Upper lobe of left lung (tissue), 6 donors: ENCODE measurements at regions not wholly inside any gene's neighbourhood (a gene's known extent, or its start where the extent isn't known, plus 50 kb on each side); places are given as distances from the start of the nearest gene placed in this dataset.

Experiments
- ATAC-seq, 2 donors: fragments of 200-7000 bp; cut with Tn5 transposase; one replicate each; pipeline ENCODE4 v1.9.1; 2022; ENCODE audit warnings: mild to moderate bottlenecking in 2 of 2, moderate library complexity in 2 of 2; ENCODE audit not compliant: low FRiP score in 2 of 2
- DNase-seq, 2 donors: peaks; one replicate each; pipeline ENCODE4 v3.0.0-alpha.2; 2019 to 2020
- H3K27ac ChIP-seq, 4 donors: fragments of 200-600 bp; sonication (generic); one replicate each; pipeline ENCODE4 v1.5.1; 2016 to 2019
- H3K27me3 ChIP-seq, 4 donors: fragments of 200-600 bp; sonication (generic); one replicate each; pipeline ENCODE4 v1.5.1; 2017 to 2019
- H3K36me3 ChIP-seq, 4 donors: fragments of 200-600 bp; sonication (generic); one replicate each; pipeline ENCODE4 v1.5.1; 2016 to 2019
- H3K4me1 ChIP-seq, 4 donors: fragments of 200-600 bp; sonication (generic); one replicate each; pipeline ENCODE4 v1.5.1; 2018 to 2019
- H3K4me3 ChIP-seq, 4 donors: fragments of 200-600 bp; sonication (generic); one replicate each; pipeline ENCODE4 v1.5.1; 2017 to 2019; ENCODE audit warnings: mild to moderate bottlenecking in 2 of 4, moderate library complexity in 1 of 4
- H3K9me3 ChIP-seq, 4 donors: fragments of 200-600 bp; sonication (generic); one replicate each; pipeline ENCODE4 v1.5.1; 2018 to 2019
- CTCF ChIP-seq, 6 experiments: fragments of 450-650 bp in 4 of 6; fragments of 200-600 bp in 2 of 6; sonication (generic) in 2 of 6; IDR thresholded peaks; one replicate each; pipeline ENCODE4 v1.5.1; 2016 to 2019; ENCODE audit warnings: antibody characterized with exemption in 6 of 6
- EP300 ChIP-seq, 4 donors: sonication (generic); formaldehyde crosslinking; IDR thresholded peaks; one replicate each; pipeline ENCODE4 v1.5.1; 2017; ENCODE audit warnings: antibody characterized with exemption in 4 of 4, control low read depth in 2 of 4
- POLR2A ChIP-seq, 4 donors: fragments of 450-650 bp; IDR thresholded peaks; one replicate each; pipeline ENCODE4 v1.5.1; 2016 to 2017; ENCODE audit warnings: antibody characterized with exemption in 4 of 4, mild to moderate bottlenecking in 2 of 4
- POLR2AphosphoS5 ChIP-seq, 2 donors: sonication (generic); formaldehyde crosslinking; IDR thresholded peaks; one replicate each; pipeline ENCODE4 v1.5.1; 2017; ENCODE audit warnings: antibody characterized with exemption in 2 of 2
- WGBS, 2 donors: methylation state at CpG; one replicate each; pipeline ENCODE4 v1.1.5; 2017 to 2018; 5-methylcytosine and 5-hydroxymethylcytosine counted together
- donor health status: DM: no; HTN: no; CAD: no; lungs with moderate emphysema.
- donor health status: DM: no; HTN: yes; CAD: no; lungs with severe emphysema.

- H3K4me3 ChIP-seq: no peak overlapping the region
- ATAC-seq (peak in 1 of 2 donors; percentile 68), DNase-seq (no peak)
- TF ChIP-seq POLR2AphosphoS5 (IDR thresholded peaks at IDR 0.05) (no peak), EP300 (IDR thresholded peaks at IDR 0.05) (no peak), CTCF (IDR thresholded peaks at IDR 0.05) (no peak), POLR2A (IDR thresholded peaks at IDR 0.05) (no peak)
- H3K4me1 ChIP-seq: peaks cover 0 to 6% (median 0%) of the 10 kb centered on the region in 4 donors
- H3K27ac ChIP-seq: no peak overlapping the region
- no peaks in the 10 kb centered on the region for H3K27me3 ChIP-seq
- no peaks in the 10 kb centered on the region for H3K9me3 ChIP-seq
- WGBS, 2 donors: 60 to 66% methylated on average over 5 of the region's 5 CpGs
- no peaks in the 10 kb centered on the region for H3K36me3 ChIP-seq
Observed at GRCh38 chr5:60540856-60541805, 158.8 kb downstream of the DEPDC1B start.

GRCh38 chr5:60538955-60539866, 160.8 kb downstream of the DEPDC1B start:
- Histone ChIP-seq H3K4me3 (no peak overlapping the region), H3K27ac (no peak overlapping the region), H3K36me3 (no peaks in the 10 kb centered on the region), H3K4me1 (peaks cover 0 to 6% (median 0%) of the 10 kb centered on the region in 4 donors), H3K9me3 (no peaks in the 10 kb centered on the region), H3K27me3 (no peaks in the 10 kb centered on the region)
- TF ChIP-seq POLR2A (IDR thresholded peaks at IDR 0.05) (no peak), CTCF (IDR thresholded peaks at IDR 0.05) (no peak), EP300 (IDR thresholded peaks at IDR 0.05) (no peak), POLR2AphosphoS5 (IDR thresholded peaks at IDR 0.05) (no peak)
- 53 to 55% methylated on average over 1 of the region's 1 CpG for WGBS, 2 donors
- ATAC-seq: peak in 1 of 2 donors; percentile 64
- no peak for DNase-seq

- H3K36me3 ChIP-seq: no peaks in the 10 kb centered on the region
- no peak overlapping the region for H3K4me3 ChIP-seq
- WGBS, 2 donors: 80 to 88% methylated on average over 2 of the region's 2 CpGs
- H3K4me1 ChIP-seq: peaks cover 0 to 6% (median 0%) of the 10 kb centered on the region in 4 donors
- H3K27me3 ChIP-seq: no peaks in the 10 kb centered on the region
- no peaks in the 10 kb centered on the region for H3K9me3 ChIP-seq
- DNase-seq (no peak), ATAC-seq (no peak)
- no peak overlapping the region for H3K27ac ChIP-seq
- no peak for TF ChIP-seq POLR2A (IDR thresholded peaks at IDR 0.05)
- TF ChIP-seq CTCF (IDR thresholded peaks at IDR 0.05): no peak
- TF ChIP-seq POLR2AphosphoS5 (IDR thresholded peaks at IDR 0.05): no peak
- TF ChIP-seq EP300 (IDR thresholded peaks at IDR 0.05): no peak
Observed at GRCh38 chr5:60538426-60538825, 161.5 kb downstream of the DEPDC1B start.

GRCh38 chr5:60535951-60536350, 164.0 kb downstream of the DEPDC1B start:
- no peaks in the 10 kb centered on the region for H3K36me3 ChIP-seq
- no peak overlapping the region for H3K27ac ChIP-seq
- H3K9me3 ChIP-seq: no peaks in the 10 kb centered on the region
- DNase-seq: no peak
- ATAC-seq: no peak
- 88 to 95% methylated on average over 2 of the region's 2 CpGs for WGBS, 2 donors
- peaks cover 0 to 6% (median 0%) of the 10 kb centered on the region in 4 donors for H3K4me1 ChIP-seq
- TF ChIP-seq POLR2AphosphoS5 (IDR thresholded peaks at IDR 0.05): no peak
- TF ChIP-seq CTCF (IDR thresholded peaks at IDR 0.05): no peak
- no peak for TF ChIP-seq POLR2A (IDR thresholded peaks at IDR 0.05)
- no peak for TF ChIP-seq EP300 (IDR thresholded peaks at IDR 0.05)
- H3K27me3 ChIP-seq: no peaks in the 10 kb centered on the region
- no peak overlapping the region for H3K4me3 ChIP-seq
